Activated CD4-positive, alpha-beta T cell treated with anti-CD3 and anti-CD28 coated beads for 1 hour (primary cell): ENCODE measurements at regions not wholly inside any gene's neighbourhood (a gene's known extent, or its start where the extent isn't known, plus 50 kb on each side); places are given as distances from the start of the nearest gene placed in this dataset.

Experiments
- DNase-seq: peaks from one replicate; pipeline ENCODE4 v3.0.0-alpha.2; 2020

GRCh38 chr16:85429776-85430522, 183.2 kb upstream of the GSE1 start:
- DNase-seq, result no peak

- no peak for DNase-seq
Observed at GRCh38 chr16:85430523-85431421, 182.3 kb upstream of the GSE1 start.

GRCh38 chr16:85431431-85432124, 181.5 kb upstream of the GSE1 start:
- no peak for DNase-seq

- DNase-seq, result no peak
Observed at GRCh38 chr16:85432606-85433005, 180.5 kb upstream of the GSE1 start.

GRCh38 chr16:85433477-85433876, 179.6 kb upstream of the GSE1 start:
- DNase-seq, result no peak

GRCh38 chr16:85435286-85435685, 177.8 kb upstream of the GSE1 start:
- DNase-seq, result no peak

GRCh38 chr16:85435700-85436099, 177.4 kb upstream of the GSE1 start:
- DNase-seq, result no peak

- no peak for DNase-seq
Observed at GRCh38 chr16:85436207-85436606, 176.9 kb upstream of the GSE1 start.

GRCh38 chr16:85436636-85437165, 176.4 kb upstream of the GSE1 start:
- DNase-seq, result no peak

GRCh38 chr16:85437166-85438052, 175.7 kb upstream of the GSE1 start:
- no peak for DNase-seq

GRCh38 chr16:85438981-85439685, 174.0 kb upstream of the GSE1 start:
- no peak for DNase-seq

GRCh38 chr16:85440744-85441143, 172.4 kb upstream of the GSE1 start:
- no peak for DNase-seq

GRCh38 chr16:85441189-85441889, 171.8 kb upstream of the GSE1 start:
- DNase-seq, result no peak

- DNase-seq, result no peak
Observed at GRCh38 chr16:85441890-85442670, 171.0 kb upstream of the GSE1 start.

GRCh38 chr16:85443116-85443515, 170.0 kb upstream of the GSE1 start:
- DNase-seq, result no peak

- DNase-seq, result no peak
Observed at GRCh38 chr16:85443531-85443930, 169.6 kb upstream of the GSE1 start.

GRCh38 chr16:85445064-85445778, 167.9 kb upstream of the GSE1 start:
- no peak for DNase-seq

- DNase-seq, result no peak
Observed at GRCh38 chr16:85445779-85446222, 167.3 kb upstream of the GSE1 start.
